GM18499 (cell line): ENCODE measurements at regions not wholly inside any gene's neighbourhood (a gene's known extent, or its start where the extent isn't known, plus 50 kb on each side); places are given as distances from the start of the nearest gene placed in this dataset.
"Not testable (repeated sequence)": the region's sequence is repeated elsewhere in the genome, so short reads cannot be mapped to it uniquely, and the experiment has no call there.

ENCODE experiments used
- ATAC-seq: cut with Tn5 transposase; IDR thresholded peaks from one replicate; pipeline ENCODE4 v1.9.1; 2021; ENCODE audit warnings: moderate number of reproducible peaks; ENCODE audit not compliant: insufficient read depth, unreplicated experiment

DNA sequence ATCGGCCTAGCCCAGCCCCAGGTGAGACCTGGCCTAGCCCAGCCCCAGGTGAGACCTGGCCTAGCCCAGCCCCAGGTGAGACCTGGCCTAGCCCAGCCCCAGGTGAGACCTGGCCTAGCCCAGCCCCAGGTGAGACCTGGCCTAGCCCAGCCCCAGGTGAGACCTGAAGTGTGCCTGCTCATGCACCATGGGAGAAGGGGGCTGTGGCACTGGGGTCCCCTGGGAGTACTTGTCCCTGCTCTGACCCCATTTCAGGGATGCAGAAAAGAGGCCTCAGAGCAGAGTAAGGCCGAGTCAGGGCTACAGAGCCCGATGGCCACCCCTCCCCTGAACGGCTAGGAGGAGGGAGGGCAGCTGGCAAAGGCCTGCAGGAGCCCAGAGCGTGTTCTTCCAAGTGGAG, 129.6 kb downstream of the CRYBB2 start:
- ATAC-seq, result not testable (repeated sequence)

DNA sequence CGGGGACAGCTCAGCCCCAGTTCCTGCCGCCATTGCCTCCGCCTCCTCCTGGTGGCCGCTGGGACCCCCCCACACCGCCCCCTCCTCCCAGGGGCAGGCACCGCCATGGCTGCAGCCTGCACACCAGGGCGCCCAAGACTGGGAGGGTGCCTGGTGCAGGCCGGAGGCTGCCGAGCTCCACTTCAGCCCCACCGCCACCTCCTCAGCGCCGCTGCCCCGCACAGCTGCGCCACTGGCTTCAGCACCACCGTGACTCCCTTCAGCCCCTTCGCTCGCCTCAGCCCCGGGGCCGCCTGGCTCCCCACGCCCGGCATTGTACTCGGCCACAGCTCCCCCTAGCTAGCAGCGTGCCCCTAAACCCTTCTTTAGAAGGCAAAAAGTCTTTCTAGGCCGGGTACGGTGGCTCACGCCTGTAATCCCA, 131.1 kb downstream of the CRYBB2 start:
- ATAC-seq, result no peak

DNA sequence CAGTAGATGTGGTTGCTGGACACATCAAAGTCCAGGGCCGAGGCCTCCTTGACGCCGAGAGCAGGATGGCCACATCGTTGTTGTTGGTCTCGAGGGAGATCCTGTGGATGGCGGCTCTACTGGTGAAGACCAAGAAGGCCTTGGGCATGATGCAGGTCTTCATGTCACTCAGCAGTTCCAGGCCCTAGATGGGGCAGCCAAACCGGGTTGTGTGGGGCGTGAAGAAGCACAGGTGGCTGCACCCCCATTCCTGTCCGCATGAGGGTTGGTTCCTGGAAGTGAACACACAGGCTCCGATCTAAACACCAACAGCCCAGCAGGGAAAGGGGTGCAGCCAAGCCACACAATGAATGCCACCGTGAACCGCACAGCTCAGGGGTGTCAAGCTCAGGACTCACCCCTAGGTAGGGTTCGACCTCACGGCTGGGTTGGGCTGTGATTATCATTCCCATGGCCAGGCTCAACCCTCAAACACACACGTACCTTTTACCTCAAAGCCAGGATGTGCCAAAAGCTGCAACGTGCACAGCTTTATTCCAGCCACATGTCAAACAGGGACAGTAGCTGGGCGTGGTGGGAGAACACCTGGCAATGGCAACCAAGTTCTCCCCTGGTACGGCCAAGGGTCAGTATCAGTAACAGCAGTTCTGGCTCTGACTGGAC, 132.3 kb downstream of the CRYBB2 start:
- ATAC-seq, result no peak

DNA sequence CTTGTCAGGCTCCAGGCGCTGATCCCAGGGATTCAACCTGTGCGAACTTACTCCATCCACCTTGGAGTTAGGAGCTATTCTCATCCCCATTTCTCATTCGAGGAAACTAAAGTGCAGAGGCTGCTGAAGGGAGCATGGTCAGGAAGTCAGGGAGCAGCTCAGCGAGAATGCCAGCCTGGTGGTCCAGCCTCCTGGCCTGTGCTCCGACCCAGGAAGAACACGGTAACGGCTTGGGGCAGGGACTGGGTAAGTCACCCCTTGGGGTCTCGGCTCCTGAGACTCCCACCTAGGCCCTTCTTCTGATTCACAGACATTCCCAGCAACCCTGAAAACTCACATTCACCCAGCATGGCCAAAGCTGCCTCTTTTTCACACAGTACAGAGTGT, 132.8 kb downstream of the CRYBB2 start:
- no peak for ATAC-seq

DNA sequence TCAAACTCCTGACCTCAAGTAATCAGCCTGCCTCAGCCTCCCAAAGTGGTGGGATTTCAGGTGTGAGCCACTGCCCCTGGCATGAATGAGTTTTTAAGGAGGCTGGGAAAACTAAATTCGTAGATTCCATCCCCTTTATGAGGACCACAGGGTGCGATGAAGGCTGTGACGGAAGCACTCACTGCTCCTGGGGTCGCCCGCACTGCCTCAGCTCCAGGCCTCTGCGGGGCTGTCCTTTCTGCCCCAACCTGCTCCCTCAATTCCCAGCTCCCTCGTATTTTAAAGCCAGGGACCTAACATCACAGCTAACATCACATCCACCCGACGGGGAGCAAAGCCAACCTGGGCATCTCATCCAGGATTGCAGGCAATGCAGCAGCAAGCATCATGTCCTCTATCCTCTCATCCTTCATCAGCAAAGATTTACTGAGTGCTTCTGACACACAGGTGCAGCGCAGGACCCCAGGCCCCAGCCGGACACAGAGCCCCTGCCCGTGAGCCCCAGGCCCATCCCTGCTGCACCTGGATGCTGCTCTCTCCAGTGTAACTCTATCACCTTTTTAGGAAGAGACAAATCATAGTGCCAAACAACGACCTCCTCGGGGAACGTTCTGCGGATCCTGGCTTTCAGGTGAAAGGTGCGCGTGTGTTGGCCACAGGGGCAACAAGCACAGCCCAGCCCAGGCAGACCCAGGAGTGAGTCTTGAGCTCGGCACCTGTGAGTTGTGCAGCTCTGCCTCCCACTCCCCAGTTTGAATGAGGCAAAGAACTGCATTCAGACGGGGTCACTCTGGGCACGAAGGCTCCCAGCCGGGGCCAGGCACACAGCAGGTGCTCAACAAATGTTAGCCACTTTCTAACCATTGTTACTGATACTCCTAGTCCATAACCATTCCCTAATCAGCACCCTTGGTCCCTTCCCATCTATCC, 134.3 kb downstream of the CRYBB2 start:
- ATAC-seq, result no peak

DNA sequence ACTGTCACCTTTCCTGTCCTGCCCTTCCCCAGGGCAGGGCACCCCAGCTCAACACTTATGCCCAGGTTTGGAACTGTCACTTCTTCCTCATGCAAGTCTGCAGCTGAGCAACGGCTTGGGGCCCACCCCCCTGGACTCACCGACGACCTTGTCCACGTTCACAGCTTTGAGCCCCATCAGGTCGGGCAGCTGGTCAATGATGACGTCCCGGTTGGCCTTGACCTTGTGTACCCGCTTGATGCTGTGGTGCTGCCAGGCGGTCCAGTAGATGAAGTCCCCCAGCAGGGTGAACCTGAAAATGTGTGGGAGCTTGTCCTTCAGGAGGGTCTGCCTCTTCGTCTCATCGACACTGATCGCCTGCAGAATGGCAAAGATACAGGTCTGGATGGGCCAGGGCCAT, 135.0 kb downstream of the CRYBB2 start:
- ATAC-seq, result no peak

DNA sequence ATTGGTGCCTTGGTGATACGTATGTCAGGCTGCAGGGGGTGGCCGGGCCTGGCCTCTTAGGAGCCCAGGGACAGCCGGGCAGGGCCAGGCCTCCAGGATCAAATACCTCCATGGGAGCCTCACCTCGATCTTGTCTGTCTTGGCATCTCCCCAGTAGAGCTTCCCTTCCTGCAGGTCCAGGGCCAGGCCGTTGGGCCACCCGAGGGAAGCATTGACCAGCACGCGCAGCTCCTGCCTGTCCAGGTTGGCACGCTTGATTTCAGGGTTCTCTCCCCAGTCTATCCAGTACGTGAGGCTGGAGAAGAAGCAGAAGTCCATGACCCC, 137.7 kb downstream of the CRYBB2 start:
- ATAC-seq, result no peak

DNA sequence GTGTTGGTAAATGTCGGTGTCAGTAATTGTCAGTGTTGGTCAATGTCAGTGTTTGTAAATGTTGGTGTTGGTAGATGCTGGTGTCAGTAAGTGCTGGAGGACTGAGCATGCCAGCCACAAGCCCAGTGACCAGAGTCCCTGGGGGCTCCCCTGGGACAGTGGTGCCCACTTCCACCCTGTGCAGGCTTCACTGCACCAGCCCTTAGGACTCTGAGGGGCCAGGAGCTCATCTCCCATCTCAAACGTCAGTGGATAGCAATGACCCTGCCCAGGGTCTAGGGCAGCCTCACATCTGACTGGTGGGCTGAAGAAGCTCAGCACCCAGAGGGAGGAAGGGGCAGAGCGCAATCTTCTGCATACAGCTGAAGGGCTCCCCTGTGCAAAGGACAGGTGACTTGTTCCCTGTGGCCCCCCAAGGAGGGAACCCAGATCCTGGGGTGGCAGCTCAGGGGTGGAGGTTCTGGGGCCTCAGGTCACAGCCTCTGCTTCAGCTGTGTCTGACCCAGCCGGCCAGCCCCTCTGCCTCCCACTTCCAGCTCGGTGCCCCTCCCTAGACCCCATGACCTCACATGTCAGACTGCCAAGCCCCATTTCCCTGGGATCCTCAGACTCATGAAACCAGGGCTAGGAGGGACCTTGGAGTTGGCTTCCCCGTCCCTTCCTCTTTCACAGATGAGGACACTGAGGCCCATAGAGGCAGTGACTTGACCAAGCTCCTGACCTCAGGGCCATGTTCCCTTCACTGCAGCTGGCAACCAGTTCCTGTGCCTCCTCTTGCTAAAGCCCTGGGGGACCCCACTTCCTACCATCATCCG, 138.4 kb downstream of the CRYBB2 start:
- no peak for ATAC-seq

DNA sequence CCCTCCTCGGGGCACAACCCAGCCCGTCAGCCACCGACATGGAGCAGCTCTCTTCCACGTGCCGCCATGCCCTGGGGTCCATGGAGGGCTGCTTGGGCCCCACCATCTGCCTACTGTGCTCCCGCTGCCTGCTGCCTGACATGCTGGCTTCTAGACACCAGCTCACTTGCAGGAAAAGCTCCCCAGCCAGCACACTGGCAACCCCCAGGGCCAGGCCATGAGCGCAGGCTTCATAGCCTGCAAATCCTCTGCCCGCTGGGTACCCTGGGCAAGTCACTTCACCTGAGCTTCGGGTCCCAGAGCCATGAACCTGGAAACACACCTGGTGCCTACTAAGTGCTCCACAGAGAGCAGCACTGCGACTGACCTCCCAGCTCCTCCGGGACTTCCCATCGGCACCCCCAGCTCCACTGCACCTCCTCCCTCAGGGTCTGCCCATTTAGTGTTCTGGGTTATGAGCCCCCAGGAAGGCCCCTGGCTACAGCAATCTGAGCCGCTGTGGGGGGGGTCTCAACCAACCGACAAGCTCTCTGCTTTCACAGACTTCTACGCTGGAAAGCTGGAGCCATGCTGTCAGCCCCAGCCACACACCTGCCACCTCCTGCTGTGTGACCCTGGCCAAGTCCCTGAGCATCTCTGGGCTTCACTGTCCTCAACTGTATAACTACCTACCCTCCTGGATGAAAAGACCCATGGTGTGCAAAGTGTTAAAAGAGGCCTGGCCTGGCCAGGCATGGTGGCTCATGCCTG, 139.2 kb downstream of the CRYBB2 start:
- ATAC-seq, result no peak

DNA sequence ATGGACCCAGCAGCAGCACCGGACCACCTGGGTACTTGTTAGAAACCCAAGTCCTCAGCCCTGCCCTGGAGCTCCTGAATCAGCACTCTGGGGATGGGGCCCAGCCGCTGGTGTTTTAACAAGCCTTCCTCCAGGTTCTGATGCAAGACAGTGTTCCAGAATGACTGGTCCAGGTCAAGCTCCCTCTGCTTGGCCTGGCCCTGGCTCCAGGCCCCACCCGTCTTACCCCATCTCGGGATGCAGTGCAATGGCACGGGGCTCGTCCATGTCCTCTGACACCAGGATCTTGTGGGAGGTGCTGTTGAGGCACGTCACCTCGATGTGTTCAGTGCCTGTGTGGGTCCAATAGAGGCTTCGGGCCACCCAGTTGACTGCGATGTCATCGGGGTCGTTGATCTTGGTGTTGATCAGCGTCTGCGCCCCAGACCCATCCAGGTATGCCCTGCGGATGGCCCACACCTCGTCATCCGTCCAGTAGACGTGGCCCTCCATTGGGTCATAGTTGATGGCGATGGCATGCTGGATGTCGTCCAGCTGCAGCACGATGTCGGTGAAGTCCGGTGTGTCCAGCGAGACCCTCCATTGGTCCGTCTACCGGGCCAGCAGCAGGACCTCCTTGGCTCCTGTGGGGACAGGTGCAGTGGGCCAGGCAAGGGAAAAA, 140.3 kb downstream of the CRYBB2 start:
- no peak for ATAC-seq

DNA sequence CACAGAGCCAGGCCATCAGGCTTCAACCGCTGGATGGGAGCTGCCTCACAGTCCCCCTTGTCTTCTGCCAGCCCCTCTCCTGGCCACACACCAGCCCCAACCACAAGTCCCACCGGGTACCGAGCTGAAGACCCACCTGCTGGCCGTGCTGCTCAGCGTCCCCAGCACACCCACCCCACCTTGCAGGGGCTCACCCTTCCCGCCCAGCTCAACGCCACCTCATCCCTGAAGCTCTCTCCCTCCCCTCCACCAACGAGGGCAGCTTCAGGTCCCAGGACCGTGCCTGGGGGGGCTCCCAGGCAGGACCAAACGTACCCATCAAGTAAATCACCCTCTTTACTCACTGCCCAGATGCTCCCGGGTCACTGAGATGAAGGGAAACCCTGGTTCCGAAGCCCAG, 141.0 kb downstream of the CRYBB2 start:
- no peak for ATAC-seq

DNA sequence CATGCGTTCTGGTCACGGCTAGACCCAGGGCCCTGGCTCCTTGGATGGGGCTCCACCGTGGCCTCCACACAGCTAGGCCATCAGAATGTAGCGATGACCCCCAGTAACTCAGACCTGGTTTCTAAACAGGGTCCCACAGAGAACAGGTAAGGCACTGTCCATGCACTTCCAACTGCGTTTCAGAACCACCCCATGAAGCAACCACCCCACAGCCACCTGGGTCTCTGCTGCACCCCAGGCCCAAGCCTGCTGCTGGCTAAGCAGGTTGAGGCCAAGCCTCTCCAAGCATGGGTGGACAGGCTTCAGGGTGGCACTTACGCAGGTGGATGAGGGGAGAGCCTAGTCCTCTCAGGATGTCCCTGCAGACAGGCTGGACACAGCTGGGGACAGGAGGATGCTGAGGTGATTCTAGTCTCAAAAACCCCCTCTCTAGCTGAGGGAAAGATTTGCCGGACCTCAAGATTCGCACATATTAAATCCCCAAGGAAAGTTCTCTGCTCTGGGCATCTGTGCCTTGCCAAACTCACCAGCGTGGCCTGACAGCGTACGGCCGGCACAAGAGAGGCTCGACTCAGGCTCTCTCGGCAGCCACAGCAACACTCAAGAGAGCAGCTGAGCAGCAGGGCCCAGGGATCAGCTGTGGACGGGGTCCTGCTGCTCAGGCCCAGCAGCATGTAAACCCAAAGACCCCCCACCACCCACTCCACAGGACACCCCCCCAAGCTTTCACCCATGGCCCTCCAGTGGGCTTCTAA, 141.6 kb downstream of the CRYBB2 start:
- ATAC-seq, result no peak

DNA sequence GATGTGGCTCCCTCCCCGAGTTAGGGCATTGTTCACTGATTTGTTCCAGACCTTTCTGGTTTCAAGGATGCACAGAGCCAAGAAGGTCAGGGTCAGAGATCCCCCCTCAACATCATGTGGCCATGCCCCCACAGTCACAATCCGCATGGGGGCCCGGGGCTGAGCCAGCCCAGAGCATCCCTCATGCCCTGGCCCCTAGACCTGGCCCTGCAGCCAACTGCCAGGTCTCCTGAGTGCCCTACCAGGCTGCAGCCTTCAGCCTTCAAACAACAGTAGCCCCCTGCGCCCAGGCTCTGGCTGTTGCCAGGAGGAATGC, 142.4 kb downstream of the CRYBB2 start:
- no peak for ATAC-seq

DNA sequence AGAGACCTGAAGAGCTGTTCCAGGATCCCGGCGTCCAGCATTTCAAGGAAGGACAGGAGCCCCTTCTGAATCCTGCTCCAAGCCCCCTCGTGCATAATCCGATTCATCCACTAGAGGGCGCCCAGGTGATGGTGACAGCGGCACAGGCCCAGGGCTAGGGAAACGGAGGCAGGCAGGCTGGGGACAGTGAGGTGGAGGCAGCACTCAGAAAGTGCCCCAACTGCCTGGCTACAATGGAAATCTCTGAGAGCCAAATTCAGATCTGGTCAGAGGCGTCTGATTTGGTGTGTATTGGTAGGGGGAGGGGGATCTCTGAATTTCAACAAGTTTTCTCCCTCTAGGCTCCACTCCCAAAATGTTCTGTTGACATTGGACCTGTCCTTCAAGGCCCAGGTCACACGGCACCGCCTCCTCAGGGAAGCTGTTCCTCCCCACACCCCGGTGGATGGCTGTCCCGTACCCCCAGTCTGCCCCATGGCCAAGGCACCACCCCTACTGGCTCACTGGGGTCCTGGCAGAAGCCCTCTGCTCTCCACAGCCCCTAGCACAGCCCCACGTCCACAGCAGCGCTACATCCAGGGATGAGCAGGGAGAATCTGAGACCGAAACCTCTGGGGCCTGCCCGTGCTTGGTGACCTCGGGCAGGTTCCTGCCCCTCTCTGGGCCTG, 142.9 kb downstream of the CRYBB2 start:
- no peak for ATAC-seq

DNA sequence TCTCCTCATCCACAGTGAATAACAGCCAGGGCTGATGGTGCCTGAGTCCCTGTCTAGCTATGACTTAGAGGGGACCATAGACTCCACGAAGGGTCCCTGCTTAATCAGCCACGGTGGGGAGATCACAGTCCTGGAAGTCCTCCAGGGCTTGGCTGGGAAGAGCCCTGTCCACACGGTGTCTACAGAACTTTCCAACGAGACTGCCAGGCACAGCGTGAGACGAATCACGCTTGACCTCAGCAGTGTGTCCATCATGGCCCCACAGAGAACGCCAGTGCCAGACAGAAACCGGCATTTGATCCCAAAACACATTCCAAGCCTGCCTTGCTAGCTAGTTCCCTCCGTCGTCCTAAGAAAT, 143.4 kb downstream of the CRYBB2 start:
- no peak for ATAC-seq

DNA sequence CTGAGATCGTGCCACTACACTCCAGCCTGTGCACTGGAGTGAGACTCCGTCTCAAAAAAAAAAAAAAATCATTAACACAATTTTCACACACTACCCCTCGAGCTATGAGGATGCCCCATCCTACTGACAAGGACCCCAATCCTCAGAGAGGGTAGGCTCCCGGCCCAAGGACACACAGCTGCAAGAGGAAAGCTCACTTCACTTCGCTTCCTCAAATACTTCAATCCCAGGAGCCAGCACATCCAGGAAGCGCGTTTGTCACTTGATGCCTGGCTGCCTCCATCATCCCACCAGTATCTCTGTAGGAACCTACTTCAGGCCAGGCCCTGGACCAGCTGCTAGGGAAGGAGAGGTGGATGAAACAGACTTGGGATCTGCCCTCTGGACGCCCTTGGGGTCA, 144.0 kb downstream of the CRYBB2 start:
- no peak for ATAC-seq

DNA sequence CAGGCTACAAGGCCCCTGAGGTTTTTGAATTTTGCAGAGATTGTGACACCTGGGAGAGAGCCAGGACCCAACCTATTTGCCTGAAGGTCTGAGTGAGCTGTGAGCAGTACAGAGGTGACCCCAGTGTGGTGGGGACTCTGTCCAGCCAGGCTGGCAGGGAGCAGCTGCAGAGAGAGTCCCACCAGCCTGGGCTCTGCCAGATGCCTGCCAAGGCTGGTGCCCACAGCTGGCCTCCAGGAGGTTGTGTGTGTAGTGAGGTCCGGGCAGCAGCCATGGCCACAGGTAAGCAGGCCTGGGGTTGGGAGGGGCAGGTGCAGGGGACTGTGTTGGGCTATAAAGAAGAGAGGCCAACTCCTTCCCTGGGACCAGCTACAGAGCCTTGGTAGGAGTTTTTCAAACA, 144.8 kb downstream of the CRYBB2 start:
- ATAC-seq, result no peak

DNA sequence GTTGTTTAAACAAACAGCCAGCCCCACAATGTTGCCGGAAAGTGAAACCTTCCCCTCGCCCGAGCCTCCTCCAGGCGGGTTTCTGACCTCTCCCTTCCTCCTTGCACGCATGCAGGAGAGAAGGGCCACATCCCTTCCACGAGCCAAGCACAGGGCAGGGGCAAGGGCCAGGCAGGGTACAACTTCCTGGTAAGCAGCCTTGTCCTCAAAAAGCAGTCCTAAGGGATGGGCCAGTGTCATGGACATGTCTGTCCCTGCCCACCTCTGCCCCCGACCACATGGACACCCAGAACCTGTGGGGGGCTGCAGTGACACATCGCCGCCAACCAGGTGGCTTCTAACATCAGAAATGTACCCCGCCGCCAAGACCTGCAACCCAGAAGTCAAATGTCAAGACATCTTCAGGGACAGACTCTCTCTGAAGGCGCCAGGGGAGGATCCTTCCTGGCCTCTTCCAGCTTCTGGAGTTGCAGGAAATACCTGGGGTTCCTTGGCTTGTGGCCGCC, 145.3 kb downstream of the CRYBB2 start:
- ATAC-seq, result no peak
